Chondrocyte (in vitro differentiated cells): ENCODE measurements at regions not wholly inside any gene's neighbourhood (a gene's known extent, or its start where the extent isn't known, plus 50 kb on each side); places are given as distances from the start of the nearest gene placed in this dataset.

Experiments
- DNase-seq: peaks from one replicate; pipeline ENCODE4 v3.0.0; 2021; ENCODE audit warnings: mixed read lengths, low spot score
- H3K27ac Mint-ChIP-seq: one replicate; pipeline ENCODE4 v1.8.0; 2021; ENCODE audit warnings: mild to moderate bottlenecking, moderate library complexity, mixed read lengths; ENCODE audit not compliant: unreplicated experiment
- H3K27me3 Mint-ChIP-seq: 2 replicates; pipeline ENCODE4 v1.8.0; 2021; ENCODE audit warnings: low read depth, mixed read lengths
- H3K36me3 Mint-ChIP-seq: 2 replicates; pipeline ENCODE4 v1.8.0; 2021; ENCODE audit warnings: low read depth, mixed read lengths
- H3K4me1 Mint-ChIP-seq: 2 replicates; pipeline ENCODE4 v1.8.0; 2021; ENCODE audit warnings: low read depth, mild to moderate bottlenecking, mixed read lengths
- H3K4me3 Mint-ChIP-seq: one replicate; pipeline ENCODE4 v1.8.0; 2021; ENCODE audit warnings: mild to moderate bottlenecking, moderate library complexity, mixed read lengths; ENCODE audit not compliant: unreplicated experiment
- H3K9me3 Mint-ChIP-seq: 2 replicates; pipeline ENCODE4 v1.8.0; 2021; ENCODE audit warnings: low read depth, mixed read lengths
- TF ChIP-seq, protein P1 (sequence below): fragments of 200-600 bp; sonication (generic); IDR thresholded peaks from 2 replicates; pipeline ENCODE4 v1.5.0; 2021; ENCODE audit warnings: antibody characterized with exemption, mild to moderate bottlenecking, moderate library complexity

DNA sequence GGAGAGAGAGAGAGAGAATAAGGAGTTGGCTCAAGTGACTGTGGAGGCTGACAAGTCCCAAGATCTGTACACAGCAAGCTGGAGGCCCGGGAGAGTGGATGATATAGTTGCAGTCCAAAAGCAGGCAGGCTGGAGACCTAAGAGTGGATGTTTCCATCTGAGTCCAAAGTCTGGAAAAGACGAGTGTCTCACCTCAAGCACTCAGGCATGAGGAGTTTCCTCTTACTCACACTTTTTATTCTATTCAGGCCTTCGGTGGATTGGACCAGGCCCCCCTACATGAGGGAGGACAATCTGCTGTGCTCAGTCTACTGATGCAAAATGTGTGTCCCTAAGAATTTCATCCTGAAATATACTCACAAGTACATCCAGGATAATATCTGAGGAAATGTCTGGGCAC, 484.6 kb downstream of the VRK1 start:
- Mint-ChIP-seq H3K27ac (no peak overlapping the region), H3K36me3 (no peaks in the 10 kb centered on the region), H3K27me3 (peaks cover 2% of the 10 kb centered on the region), H3K4me3 (no peak overlapping the region), H3K9me3 (no peaks in the 10 kb centered on the region), H3K4me1 (peaks cover 4% of the 10 kb centered on the region)
- TF ChIP-seq, protein P1, sequence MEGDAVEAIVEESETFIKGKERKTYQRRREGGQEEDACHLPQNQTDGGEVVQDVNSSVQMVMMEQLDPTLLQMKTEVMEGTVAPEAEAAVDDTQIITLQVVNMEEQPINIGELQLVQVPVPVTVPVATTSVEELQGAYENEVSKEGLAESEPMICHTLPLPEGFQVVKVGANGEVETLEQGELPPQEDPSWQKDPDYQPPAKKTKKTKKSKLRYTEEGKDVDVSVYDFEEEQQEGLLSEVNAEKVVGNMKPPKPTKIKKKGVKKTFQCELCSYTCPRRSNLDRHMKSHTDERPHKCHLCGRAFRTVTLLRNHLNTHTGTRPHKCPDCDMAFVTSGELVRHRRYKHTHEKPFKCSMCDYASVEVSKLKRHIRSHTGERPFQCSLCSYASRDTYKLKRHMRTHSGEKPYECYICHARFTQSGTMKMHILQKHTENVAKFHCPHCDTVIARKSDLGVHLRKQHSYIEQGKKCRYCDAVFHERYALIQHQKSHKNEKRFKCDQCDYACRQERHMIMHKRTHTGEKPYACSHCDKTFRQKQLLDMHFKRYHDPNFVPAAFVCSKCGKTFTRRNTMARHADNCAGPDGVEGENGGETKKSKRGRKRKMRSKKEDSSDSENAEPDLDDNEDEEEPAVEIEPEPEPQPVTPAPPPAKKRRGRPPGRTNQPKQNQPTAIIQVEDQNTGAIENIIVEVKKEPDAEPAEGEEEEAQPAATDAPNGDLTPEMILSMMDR: no peak
- no peak for DNase-seq

DNA sequence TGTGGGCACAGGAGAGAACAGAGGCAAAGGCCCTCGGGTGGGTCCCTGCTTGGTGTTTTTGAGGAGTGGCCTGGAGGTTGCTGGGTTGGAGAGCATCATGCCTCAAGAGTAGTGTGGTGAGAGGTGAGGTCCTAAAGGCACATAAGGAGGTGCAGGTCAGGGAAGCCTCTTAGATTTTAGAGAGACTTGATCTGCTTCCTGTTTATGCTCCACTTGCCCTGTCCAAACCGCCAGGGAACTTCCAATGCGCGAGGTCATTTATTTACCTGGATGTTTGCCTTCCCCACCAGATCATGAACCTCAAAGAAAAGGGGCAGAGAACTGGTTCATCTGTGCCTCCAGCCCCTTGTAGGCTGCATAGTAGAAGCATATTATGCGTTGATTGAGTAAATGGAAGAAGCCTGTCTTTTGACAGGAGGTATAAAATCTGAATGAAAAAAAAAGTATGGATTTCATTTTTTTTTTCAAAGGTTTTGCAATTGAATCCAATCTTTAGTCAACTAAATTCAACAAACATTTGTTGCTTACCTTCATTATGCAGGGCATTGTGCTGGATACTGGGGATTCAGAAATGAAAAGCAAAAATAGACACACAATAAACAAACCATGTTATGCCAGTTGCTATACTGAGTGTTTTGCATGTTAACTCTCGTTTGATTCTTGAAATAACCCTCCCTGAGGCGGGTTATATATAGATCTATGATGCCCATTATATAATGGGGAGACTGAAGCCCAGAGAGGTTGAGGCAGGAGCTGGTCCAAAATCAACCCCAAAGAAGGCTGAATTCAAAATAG, 485.2 kb downstream of the VRK1 start:
- no peaks in the 10 kb centered on the region for H3K9me3 Mint-ChIP-seq
- TF ChIP-seq, protein P1: no peak
- H3K4me3 Mint-ChIP-seq: no peak overlapping the region
- H3K27me3 Mint-ChIP-seq: peaks cover 2% of the 10 kb centered on the region
- no peaks in the 10 kb centered on the region for H3K36me3 Mint-ChIP-seq
- H3K27ac Mint-ChIP-seq: no peak overlapping the region
- H3K4me1 Mint-ChIP-seq: peaks cover 4% of the 10 kb centered on the region
- DNase-seq: no peak

DNA sequence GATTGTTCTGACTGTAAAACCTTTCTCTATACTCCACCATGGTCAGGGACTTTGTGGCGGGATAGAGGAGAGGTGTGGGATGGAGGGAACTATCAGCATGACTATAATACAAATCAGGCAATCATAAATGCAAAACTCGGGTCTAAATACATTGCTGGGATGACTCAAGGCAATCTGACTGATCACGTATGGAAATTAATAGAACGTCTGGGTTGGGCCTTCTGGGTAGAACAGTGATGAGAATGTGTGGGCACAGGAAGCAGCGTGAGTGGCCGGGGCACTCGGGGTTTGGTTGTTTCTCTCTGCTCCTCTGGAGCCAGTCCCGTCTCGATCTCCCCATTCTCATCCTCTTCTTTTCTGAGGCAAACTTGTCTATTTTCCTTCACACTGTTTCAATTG, 485.8 kb downstream of the VRK1 start:
- Mint-ChIP-seq H3K27ac (no peak overlapping the region), H3K36me3 (no peaks in the 10 kb centered on the region), H3K27me3 (peaks cover 2% of the 10 kb centered on the region), H3K9me3 (no peaks in the 10 kb centered on the region), H3K4me1 (peaks cover 4% of the 10 kb centered on the region), H3K4me3 (no peak overlapping the region)
- DNase-seq: no peak
- TF ChIP-seq, protein P1: no peak

DNA sequence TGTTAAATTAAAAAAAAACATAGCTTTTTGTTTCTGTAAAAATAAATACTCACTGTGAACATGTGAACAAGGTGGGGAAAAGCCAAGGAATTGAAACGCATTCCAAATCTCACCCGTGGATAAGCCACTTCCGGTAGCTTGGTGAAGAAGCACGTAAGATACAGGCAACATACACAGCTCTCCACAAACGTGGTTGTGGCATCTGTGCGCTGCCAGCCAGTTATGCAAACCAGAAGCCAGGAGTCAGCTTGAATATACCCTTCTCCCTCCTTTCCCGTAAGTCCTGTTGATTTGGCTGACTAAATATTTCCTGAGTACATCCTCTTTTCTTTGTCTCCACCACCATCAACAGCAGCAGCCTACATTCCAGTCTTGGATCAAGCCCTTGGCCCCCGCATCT, 486.2 kb downstream of the VRK1 start:
- no peaks in the 10 kb centered on the region for H3K36me3 Mint-ChIP-seq
- TF ChIP-seq, protein P1: no peak
- H3K27me3 Mint-ChIP-seq: peaks cover 4% of the 10 kb centered on the region

DNA sequence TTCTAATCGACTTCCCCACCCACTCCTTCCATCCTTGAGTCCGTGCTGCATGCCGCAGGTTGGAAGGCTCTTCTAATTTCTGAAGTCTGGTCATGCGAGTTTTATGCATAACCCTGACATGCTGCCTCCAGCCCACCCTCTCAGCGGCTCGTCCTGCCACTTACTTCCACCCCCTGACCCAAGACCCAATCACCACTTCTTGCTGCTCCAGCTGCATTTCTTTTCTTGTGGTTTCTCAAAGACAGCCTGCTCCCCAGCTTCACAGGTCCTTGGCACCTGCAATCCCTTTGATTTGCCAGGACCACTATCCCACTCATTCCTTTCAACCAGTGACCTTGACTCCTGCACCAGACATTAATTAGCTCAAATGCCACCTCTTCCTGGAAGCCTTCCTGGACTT, 486.7 kb downstream of the VRK1 start:
- Mint-ChIP-seq H3K4me3 (no peak overlapping the region), H3K27ac (no peak overlapping the region), H3K4me1 (peaks cover 4% of the 10 kb centered on the region)

More for the DNA sequence above, 486.2 kb downstream of the VRK1 start:
- no peak overlapping the region for H3K27ac Mint-ChIP-seq
- no peaks in the 10 kb centered on the region for H3K9me3 Mint-ChIP-seq
- peaks cover 4% of the 10 kb centered on the region for H3K4me1 Mint-ChIP-seq
- DNase-seq: no peak
- H3K4me3 Mint-ChIP-seq: no peak overlapping the region

More for the DNA sequence above, 486.7 kb downstream of the VRK1 start:
- Mint-ChIP-seq H3K27me3 (peaks cover 4% of the 10 kb centered on the region), H3K36me3 (no peaks in the 10 kb centered on the region), H3K9me3 (no peaks in the 10 kb centered on the region)
- DNase-seq: no peak
- TF ChIP-seq, protein P1: no peak
